ENCODE measurements at regions not wholly inside any gene's neighbourhood (a gene's known extent, or its start where the extent isn't known, plus 50 kb on each side); places are given as distances from the start of the nearest gene placed in this dataset.
A peak's percentile ranks its signal among the peaks of the same experiment; 100 is the strongest.

GRCh38 chr1:244216836-244217235 is 165.8 kb downstream of the ZBTB18 start:
- intact Hi-C loops (cut with DNase I): no loop called here
- Histone ChIP-seq H3K27me3 (no peaks in the 10 kb centered on the region), H3K36me3 (no peaks in the 10 kb centered on the region), H3K4me1 (peaks cover 21% of the 10 kb centered on the region), H3K27ac (no peak overlapping the region), H3K4me3 (no peak overlapping the region), H3K9me3 (no peaks in the 10 kb centered on the region)
- DNase-seq (ENCODE audit: extremely low spot score in 2 of 2): peak in 1 of 2 donors; percentile 67
- TF ChIP-seq POLR2AphosphoS5 (IDR thresholded peaks at IDR 0.05; ENCODE audit: insufficient read depth in 1 of 2, low read depth in 1 of 2) (no peak), POLR2A (IDR thresholded peaks at IDR 0.05) (no peak), CTCF (IDR thresholded peaks at IDR 0.05) (no peak)

- TF ChIP-seq CTCF (IDR thresholded peaks at IDR 0.05): no peak
- TF ChIP-seq POLR2A (IDR thresholded peaks at IDR 0.05): no peak
- no peak for TF ChIP-seq POLR2AphosphoS5 (IDR thresholded peaks at IDR 0.05; ENCODE audit: insufficient read depth in 1 of 2, low read depth in 1 of 2)
- Histone ChIP-seq H3K4me3 (no peak overlapping the region), H3K36me3 (no peaks in the 10 kb centered on the region), H3K27me3 (no peaks in the 10 kb centered on the region), H3K27ac (no peak overlapping the region), H3K4me1 (peaks cover 13% of the 10 kb centered on the region), H3K9me3 (no peaks in the 10 kb centered on the region)
- intact Hi-C loops (cut with DNase I): no loop called here
- no peak for DNase-seq (ENCODE audit: extremely low spot score in 2 of 2)
These were observed 166.6 kb downstream of the ZBTB18 start for GRCh38 chr1:244217711-244218110.

GRCh38 chr1:244218220-244218619 is 167.1 kb downstream of the ZBTB18 start:
- no peak overlapping the region for H3K4me3 ChIP-seq
- TF ChIP-seq POLR2AphosphoS5 (IDR thresholded peaks at IDR 0.05; ENCODE audit: insufficient read depth in 1 of 2, low read depth in 1 of 2) (no peak), POLR2A (IDR thresholded peaks at IDR 0.05) (no peak), CTCF (IDR thresholded peaks at IDR 0.05) (no peak)
- H3K4me1 ChIP-seq: peaks cover 11% of the 10 kb centered on the region
- H3K27me3 ChIP-seq: no peaks in the 10 kb centered on the region
- no peaks in the 10 kb centered on the region for H3K9me3 ChIP-seq
- intact Hi-C loops (cut with DNase I): no loop called here
- no peaks in the 10 kb centered on the region for H3K36me3 ChIP-seq
- DNase-seq (ENCODE audit: extremely low spot score in 2 of 2): no peak
- H3K27ac ChIP-seq: no peak overlapping the region

GRCh38 chr1:244219149-244219548 is 168.1 kb downstream of the ZBTB18 start:
- H3K27me3 ChIP-seq: no peaks in the 10 kb centered on the region
- no peaks in the 10 kb centered on the region for H3K9me3 ChIP-seq
- no peak overlapping the region for H3K4me3 ChIP-seq
- no peak for DNase-seq (ENCODE audit: extremely low spot score in 2 of 2)
- H3K4me1 ChIP-seq: peaks cover 1% of the 10 kb centered on the region
- TF ChIP-seq POLR2AphosphoS5 (IDR thresholded peaks at IDR 0.05; ENCODE audit: insufficient read depth in 1 of 2, low read depth in 1 of 2) (no peak), POLR2A (IDR thresholded peaks at IDR 0.05) (no peak), CTCF (IDR thresholded peaks at IDR 0.05) (no peak)
- H3K36me3 ChIP-seq: no peaks in the 10 kb centered on the region
- H3K27ac ChIP-seq: no peak overlapping the region
- intact Hi-C loops (cut with DNase I): no loop called here

- Histone ChIP-seq H3K4me3 (no peak overlapping the region), H3K4me1 (no peaks in the 10 kb centered on the region), H3K36me3 (no peaks in the 10 kb centered on the region), H3K27ac (no peak overlapping the region), H3K27me3 (no peaks in the 10 kb centered on the region), H3K9me3 (no peaks in the 10 kb centered on the region)
- no peak for TF ChIP-seq POLR2AphosphoS5 (IDR thresholded peaks at IDR 0.05; ENCODE audit: insufficient read depth in 1 of 2, low read depth in 1 of 2)
- TF ChIP-seq POLR2A (IDR thresholded peaks at IDR 0.05): no peak
- no peak for TF ChIP-seq CTCF (IDR thresholded peaks at IDR 0.05)
- DNase-seq (ENCODE audit: extremely low spot score in 2 of 2): no peak
- intact Hi-C loops (cut with DNase I): no loop called here
These were observed 168.7 kb downstream of the ZBTB18 start for GRCh38 chr1:244219802-244220201.

All from vagina (tissue), 2 donors.